IPS DF 6.9 (cell line): ENCODE measurements at regions not wholly inside any gene's neighbourhood (a gene's known extent, or its start where the extent isn't known, plus 50 kb on each side); places are given as distances from the start of the nearest gene placed in this dataset.
"Not testable (repeated sequence)": the region's sequence is repeated elsewhere in the genome, so short reads cannot be mapped to it uniquely, and the experiment has no call there.

Experiments
- DNase-seq: peaks from one replicate; pipeline ENCODE4 v3.0.0-alpha.2; 2013; ENCODE audit warnings: low read depth, low spot score
- H3K27ac ChIP-seq: one replicate; pipeline ENCODE4 v1.5.1; 2013; ENCODE audit warnings: low read length, control low read depth
- H3K27me3 ChIP-seq: 2 replicates; pipeline ENCODE4 v1.6.1; 2013; ENCODE audit warnings: mild to moderate bottlenecking, low read length; ENCODE audit not compliant: control insufficient read depth, insufficient read depth
- H3K36me3 ChIP-seq: 2 replicates; pipeline ENCODE4 v1.6.1; 2013; ENCODE audit warnings: low read length; ENCODE audit not compliant: control insufficient read depth, insufficient read depth
- H3K4me1 ChIP-seq: 2 replicates; pipeline ENCODE4 v1.6.1; 2013; ENCODE audit warnings: low read length; ENCODE audit not compliant: control insufficient read depth, insufficient read depth
- H3K4me3 ChIP-seq: 2 replicates; pipeline ENCODE4 v1.5.1; 2013; ENCODE audit warnings: mild to moderate bottlenecking, low read length
- H3K9me3 ChIP-seq: 2 replicates; pipeline ENCODE4 v1.6.1; 2013; ENCODE audit warnings: low read length, inconsistent platforms; ENCODE audit not compliant: control insufficient read depth, insufficient read depth
- WGBS: extraction: QIAGEN DNeasy Blood & Tissue Kit; methylation state at CpG from one replicate; pipeline ENCODE4 v1.1.7; 2013; ENCODE audit warnings: mixed read lengths, missing lambda C conversion rate; ENCODE audit not compliant: insufficient read length, insufficient coverage; 5-methylcytosine and 5-hydroxymethylcytosine counted together

DNA sequence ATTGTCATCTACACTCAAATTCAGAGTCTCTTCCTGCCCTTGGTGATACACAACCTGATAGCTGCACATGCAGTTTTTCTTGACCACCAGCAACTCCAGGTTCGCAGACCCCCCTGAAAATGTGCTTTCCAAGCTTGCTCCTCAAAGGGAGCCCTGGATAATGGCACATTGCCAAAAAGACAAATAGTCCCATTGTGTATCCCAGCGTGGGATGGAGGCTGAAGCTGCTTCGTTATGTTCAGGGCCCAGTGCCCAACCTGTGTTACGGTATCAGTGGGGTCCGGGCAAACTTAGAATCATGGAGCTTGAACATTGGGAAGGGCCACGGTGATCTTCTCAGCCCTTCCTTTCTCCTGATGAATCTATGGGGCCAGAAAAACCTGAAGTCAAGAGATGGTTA is 173.0 kb downstream of the TEX29 start:
- Histone ChIP-seq H3K27ac (no peak overlapping the region), H3K27me3 (no peaks in the 10 kb centered on the region), H3K4me1 (no peaks in the 10 kb centered on the region), H3K4me3 (no peak overlapping the region), H3K36me3 (no peaks in the 10 kb centered on the region), H3K9me3 (no peaks in the 10 kb centered on the region)
- DNase-seq, result no peak
- WGBS, result no CpG with 5 or more reads among the region's 6 CpGs

DNA sequence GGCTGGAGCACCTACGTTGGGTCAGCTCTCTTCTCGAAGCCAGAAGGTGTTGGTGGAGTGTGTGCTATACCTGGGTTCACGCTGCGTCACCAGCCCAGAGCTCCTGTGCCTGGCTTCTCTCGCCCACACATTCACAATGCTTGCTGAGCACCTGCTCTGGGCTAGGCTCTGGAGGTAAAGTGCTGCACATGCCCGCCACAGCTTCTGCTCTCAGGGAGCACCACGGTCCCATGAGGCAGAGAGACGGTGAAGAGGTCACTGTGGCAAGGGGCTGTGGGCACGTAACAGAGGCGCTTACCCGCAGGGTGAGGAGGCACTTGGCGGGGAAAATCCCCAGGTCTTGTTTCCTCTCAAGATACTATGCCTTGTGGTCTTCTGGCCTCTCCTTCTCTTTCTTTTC is 174.2 kb downstream of the TEX29 start:
- H3K9me3 ChIP-seq, result no peaks in the 10 kb centered on the region
- WGBS, result no CpG with 5 or more reads among the region's 12 CpGs
- no peak overlapping the region for H3K27ac ChIP-seq
- DNase-seq, result no peak
- H3K27me3 ChIP-seq, result no peaks in the 10 kb centered on the region
- H3K4me1 ChIP-seq, result no peaks in the 10 kb centered on the region
- H3K4me3 ChIP-seq, result no peak overlapping the region
- no peaks in the 10 kb centered on the region for H3K36me3 ChIP-seq

DNA sequence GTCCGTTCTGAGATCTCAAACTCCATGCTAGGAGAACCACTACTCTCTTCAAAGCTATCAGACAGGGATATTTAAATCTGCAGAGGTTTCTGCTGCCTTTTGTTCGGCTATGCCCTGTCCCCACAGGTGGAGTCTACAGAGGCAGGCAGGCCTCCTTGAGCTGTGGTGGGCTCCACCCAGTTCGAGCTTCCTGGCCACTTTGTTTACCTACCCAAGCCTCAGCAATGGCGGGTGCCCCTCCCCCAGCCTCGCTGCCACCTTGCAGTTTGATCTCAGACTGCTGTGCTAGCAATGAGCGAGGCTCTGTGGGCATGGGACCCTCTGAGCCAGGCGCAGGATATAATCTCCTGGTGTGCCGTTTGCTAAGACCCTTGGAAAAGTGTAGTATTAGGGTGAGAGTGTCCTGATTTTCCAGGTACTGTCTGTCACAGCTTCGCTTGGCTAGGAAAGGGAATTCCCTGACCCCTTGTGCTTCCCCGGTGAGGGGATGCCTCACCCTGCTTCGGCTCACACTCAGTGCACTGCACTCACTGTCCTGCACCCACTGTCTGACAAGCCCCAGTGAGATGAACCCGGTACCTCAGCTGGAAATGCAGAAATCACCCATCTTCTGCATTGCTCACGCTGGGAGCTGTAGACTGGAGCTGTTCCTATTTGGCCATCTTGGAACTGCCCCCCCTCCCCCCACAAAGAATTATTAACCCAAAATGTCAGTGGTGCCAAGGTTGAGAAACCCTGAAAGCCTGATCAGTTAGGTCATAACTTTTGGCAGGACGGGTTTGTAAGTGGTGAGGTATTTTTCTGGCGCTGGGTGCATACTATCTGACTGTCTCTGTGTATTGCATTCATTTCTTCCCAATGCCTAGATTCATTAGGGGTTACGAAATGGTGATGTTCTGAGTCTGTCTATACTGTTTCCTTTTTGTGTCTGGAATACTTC is 181.4 kb downstream of the TEX29 start:
- H3K27me3 ChIP-seq, H3K27ac ChIP-seq, H3K4me1 ChIP-seq, DNase-seq, H3K36me3 ChIP-seq, H3K4me3 ChIP-seq, H3K9me3 ChIP-seq: not testable (repeated sequence)
- WGBS, result no CpG with 5 or more reads among the region's 16 CpGs

DNA sequence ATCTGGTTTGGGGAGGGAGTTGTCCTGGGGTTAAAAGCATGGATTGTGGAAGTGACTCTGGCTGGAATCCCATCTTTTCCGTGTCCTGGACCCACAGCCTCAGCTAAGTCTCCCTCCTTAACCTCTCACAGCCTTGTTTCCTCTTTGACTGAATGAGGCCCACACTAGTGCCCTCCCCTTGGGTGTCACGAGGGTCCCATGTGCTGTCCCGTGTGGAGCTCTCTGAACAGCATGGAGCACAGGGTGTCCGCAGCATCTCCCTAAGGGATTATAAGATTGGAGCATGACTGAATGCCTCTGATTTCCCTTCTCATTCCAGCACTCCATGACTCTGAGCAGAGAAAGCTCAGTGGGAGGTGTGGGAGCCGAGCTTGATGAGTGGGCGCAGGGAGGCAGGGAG is 182.5 kb downstream of the TEX29 start:
- no peak for DNase-seq
- Histone ChIP-seq H3K9me3 (no peaks in the 10 kb centered on the region), H3K36me3 (no peaks in the 10 kb centered on the region), H3K4me3 (no peak overlapping the region), H3K27me3 (no peaks in the 10 kb centered on the region), H3K27ac (no peak overlapping the region), H3K4me1 (no peaks in the 10 kb centered on the region; the same call in 1 of the 2 replicates)
- WGBS, result no CpG with 5 or more reads among the region's 6 CpGs

DNA sequence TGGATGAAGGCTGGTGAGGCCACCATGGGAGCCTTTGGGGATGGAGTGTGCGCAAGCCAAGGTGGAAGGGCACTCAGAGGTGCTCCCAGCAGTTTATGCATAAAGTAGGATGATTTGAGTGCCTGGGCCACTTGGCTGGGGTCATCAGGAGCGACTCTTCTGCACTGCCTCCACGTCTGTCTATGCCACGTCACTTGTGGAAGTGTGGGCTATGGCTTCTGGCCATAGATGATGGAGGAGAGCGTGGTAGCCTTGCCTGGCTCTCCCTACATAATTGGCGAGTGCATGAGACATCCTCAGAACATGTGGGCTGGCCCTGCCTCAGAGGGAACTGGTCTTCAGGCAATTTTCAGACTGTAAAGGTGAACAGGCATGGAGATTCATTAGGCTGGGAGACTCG is 182.9 kb downstream of the TEX29 start:
- Histone ChIP-seq H3K36me3 (no peaks in the 10 kb centered on the region), H3K9me3 (no peaks in the 10 kb centered on the region), H3K4me1 (no peaks in the 10 kb centered on the region; the same call in 1 of the 2 replicates), H3K4me3 (no peak overlapping the region), H3K27me3 (no peaks in the 10 kb centered on the region), H3K27ac (no peak overlapping the region)
- WGBS, result no CpG with 5 or more reads among the region's 7 CpGs
- DNase-seq, result no peak

DNA sequence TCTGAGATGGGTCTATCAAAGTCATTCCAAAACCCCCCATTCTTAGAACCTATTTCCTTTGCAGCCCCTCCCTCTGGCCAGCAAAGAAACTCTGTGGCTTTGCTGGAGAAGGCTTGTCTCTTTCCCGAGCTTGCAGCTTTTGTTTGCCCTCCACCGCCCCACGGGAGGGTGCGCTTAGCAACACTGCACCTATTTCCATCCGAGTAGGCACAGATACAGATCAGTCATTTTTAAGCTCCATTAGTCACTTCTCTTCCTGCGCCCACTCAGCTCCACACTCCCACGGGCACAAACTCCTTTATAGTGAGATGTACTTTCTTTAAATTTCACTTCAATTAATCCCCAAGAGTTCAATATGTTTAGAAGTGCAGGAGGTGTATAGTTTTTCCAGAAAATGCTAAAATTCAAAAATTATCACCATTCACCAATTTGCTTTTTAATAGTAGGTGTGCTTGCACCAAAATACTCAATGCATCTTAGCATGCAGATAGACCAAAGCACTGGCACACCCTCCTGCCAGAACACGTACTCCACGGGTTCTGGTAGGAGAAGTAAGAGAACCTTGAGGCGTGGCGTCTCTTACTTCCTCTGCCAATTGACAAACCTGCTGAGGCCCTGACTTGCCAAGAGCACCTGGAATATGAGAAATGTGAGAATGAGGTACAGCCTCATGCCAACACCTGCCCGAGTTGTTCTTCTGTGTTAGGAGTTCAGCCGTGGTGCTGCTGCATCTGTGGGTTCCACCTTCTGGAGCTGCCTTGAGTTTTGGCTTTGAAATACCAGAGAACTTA is 183.7 kb downstream of the TEX29 start:
- WGBS, result no CpG with 5 or more reads among the region's 13 CpGs
- no peaks in the 10 kb centered on the region for H3K9me3 ChIP-seq
- no peaks in the 10 kb centered on the region for H3K36me3 ChIP-seq
- no peak overlapping the region for H3K4me3 ChIP-seq
- H3K27me3 ChIP-seq, result no peaks in the 10 kb centered on the region
- DNase-seq, result no peak
- no peak overlapping the region for H3K27ac ChIP-seq
- no peaks in the 10 kb centered on the region; the same call in 1 of the 2 replicates for H3K4me1 ChIP-seq

DNA sequence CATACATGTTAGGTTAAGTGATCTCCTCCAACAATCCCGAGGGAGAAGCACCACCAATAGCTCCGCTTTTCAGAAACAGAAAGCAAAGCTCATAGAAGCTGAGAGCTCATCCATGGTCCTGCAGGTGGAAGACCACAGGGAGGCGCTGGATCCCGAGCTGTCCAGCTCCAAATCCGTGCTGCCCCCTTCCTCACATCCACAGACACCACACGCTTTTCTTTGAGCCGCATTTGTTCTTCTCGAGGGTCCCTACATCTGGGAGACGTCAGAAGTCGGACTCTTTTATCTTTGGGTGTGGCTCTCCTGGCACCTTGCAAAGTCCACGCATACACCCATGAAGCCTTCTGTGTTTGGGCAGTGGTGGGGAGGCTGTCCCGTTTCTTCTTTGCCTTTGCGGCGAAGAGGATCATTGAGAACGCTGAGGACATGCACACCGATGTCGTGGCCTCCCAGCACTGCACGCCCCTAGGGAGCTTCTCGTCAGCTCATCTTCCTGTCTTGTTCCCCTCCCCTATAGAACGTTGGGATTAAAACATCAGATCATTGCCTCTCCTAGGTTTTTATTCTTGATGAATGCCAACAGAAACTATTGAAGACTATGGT is 184.8 kb downstream of the TEX29 start:
- no CpG with 5 or more reads among the region's 20 CpGs for WGBS
- Histone ChIP-seq H3K36me3 (no peaks in the 10 kb centered on the region), H3K27ac (no peak overlapping the region), H3K27me3 (no peaks in the 10 kb centered on the region), H3K9me3 (no peaks in the 10 kb centered on the region), H3K4me3 (no peak overlapping the region), H3K4me1 (no peaks in the 10 kb centered on the region; the same call in 1 of the 2 replicates)
- DNase-seq, result peak; percentile 45

DNA sequence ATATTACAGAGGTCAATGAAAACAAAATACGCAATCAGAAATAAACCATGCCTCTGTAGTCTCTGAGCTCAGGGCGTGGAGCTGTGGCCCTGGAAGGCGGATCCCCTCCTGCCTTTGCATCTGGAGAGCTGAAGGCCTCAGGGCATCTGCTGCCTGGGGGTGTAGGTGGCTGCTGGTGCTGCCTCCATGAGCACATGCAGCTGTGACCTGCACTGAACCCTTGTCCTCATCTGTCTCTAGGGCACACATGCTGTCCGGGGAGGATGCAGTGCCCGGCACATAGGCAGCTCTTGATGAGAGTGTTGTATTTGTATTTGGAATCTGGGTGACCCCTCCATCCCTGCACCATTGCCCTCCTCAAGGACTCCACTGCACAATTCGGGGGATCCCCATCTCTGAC is 185.7 kb downstream of the TEX29 start:
- H3K27me3 ChIP-seq, result no peaks in the 10 kb centered on the region

DNA sequence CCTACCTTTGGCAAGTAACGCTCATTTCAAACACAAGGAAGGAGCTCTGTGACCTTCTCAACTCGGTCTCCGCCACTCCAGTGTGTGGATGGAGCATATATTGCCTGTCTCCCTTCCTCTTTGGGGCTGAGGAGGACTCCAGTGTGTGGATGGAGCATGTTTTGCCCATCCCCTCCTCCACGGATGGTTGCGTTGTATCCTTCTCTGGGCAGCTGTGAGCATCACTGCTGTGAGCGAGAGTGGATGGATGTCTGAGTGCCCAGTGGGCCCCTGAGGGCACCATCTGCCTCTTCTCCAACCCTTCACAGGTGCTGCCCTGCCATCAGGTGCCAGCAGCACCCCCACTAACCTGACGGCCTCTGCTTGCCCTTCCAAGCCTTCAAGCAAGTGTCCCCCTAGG is 186.2 kb downstream of the TEX29 start:
- WGBS, result no CpG with 5 or more reads among the region's 7 CpGs
- H3K9me3 ChIP-seq, result no peaks in the 10 kb centered on the region
- no peaks in the 10 kb centered on the region; the same call in 1 of the 2 replicates for H3K4me1 ChIP-seq
- H3K27ac ChIP-seq, result no peak overlapping the region
- H3K27me3 ChIP-seq, result no peaks in the 10 kb centered on the region
- no peak overlapping the region for H3K4me3 ChIP-seq
- no peak for DNase-seq
- no peaks in the 10 kb centered on the region for H3K36me3 ChIP-seq

More for the DNA sequence above, 185.7 kb downstream of the TEX29 start:
- Histone ChIP-seq H3K4me1 (no peaks in the 10 kb centered on the region; the same call in 1 of the 2 replicates), H3K9me3 (no peaks in the 10 kb centered on the region), H3K4me3 (no peak overlapping the region; the same call in 1 of the 2 replicates), H3K27ac (no peak overlapping the region), H3K36me3 (no peaks in the 10 kb centered on the region)
- DNase-seq, result no peak
- no CpG with 5 or more reads among the region's 6 CpGs for WGBS

DNA sequence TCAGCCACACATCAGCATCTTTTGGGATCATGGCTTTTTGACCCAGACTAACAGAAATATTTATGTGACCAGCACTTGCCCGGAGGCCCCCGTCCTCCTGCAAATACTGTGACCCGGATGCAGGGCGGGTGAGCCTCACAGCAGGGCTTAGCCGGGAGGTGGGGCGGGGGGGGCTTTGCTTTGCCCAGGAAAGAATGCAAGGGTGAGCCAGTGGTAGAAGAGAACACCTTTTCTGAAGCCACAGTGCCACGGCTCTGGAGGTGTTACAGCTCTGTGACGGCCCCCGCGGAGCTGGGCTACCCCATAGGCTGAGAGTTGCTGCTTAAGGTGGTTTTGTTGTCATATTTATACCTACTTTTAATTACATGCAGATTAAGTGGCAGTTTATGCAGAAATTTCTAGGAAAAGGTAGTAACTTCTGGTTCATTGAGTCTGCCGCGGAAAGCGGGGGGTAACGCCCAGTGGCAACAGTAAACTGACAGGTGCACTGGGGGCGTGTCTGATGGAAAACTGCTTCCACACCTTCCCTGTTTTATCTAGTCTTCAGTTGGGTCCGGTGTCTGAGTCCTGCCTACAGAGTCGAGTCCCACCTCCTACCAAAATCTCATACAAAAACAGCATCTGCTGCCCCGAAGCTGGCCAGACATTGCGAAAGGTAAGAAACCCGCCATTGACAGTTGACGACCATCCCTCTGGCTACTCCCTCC is 187.9 kb downstream of the TEX29 start:
- H3K4me3 ChIP-seq, result no peak overlapping the region
- no peak overlapping the region for H3K27ac ChIP-seq
- no peaks in the 10 kb centered on the region for H3K27me3 ChIP-seq
- no peaks in the 10 kb centered on the region for H3K36me3 ChIP-seq
- no peaks in the 10 kb centered on the region for H3K9me3 ChIP-seq
- no peak for DNase-seq
- no peaks in the 10 kb centered on the region; the same call in 1 of the 2 replicates for H3K4me1 ChIP-seq
- WGBS, result no CpG with 5 or more reads among the region's 21 CpGs
